ENCODE measurements at regions not wholly inside any gene's neighbourhood (a gene's known extent, or its start where the extent isn't known, plus 50 kb on each side); places are given as distances from the start of the nearest gene placed in this dataset.

DNA sequence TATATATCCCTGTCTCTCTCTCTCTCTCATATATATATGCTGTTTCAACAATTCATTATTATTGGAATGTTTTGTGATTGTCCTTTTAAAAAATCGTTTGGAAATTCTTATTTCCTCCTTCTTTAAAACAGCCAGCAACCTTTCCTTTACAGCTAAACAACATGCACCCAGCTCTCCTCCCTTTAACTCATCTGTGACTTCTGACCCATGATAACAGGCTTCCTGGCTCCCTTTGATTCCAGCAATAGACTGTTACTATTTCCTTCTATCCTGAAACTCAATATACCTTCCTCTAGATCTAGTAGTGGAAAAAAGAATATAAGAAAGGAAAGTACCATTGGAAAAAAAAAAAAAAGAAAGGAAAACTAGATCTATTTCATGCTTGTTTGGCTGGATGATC, 254.7 kb upstream of the RGMB start:
- DNase-seq (ENCODE audit: low spot score), result no peak
- intact Hi-C loops (cut with micrococcal nuclease; ENCODE audit: unreplicated experiment), result no loop called here
- H3K4me3 ChIP-seq (ENCODE audit: low read depth, low read length, poor library complexity, severe bottlenecking), result no peak overlapping the region
- POLR2A ChIA-PET (ENCODE audit: low non-redundant PET), result no interaction called here
- no peaks in the 10 kb centered on the region for H3K4me1 ChIP-seq (ENCODE audit: insufficient read depth, low read length, poor library complexity, severe bottlenecking)
- no TSS peak for BruUV-seq (replicated peaks)
- H3K27ac ChIP-seq (ENCODE audit: low read depth, low read length, poor library complexity, severe bottlenecking), result no peak overlapping the region
- no peaks in the 10 kb centered on the region for H3K36me3 ChIP-seq (ENCODE audit: insufficient read depth, low read length, poor library complexity, severe bottlenecking)
- peaks cover 51% of the 10 kb centered on the region for H3K27me3 ChIP-seq (replicated peaks; ENCODE audit: insufficient read depth, low read depth, low read length, poor library complexity)
- CTCF ChIA-PET, result no interaction called here
- no peak for TF ChIP-seq EZH2 (IDR thresholded peaks at IDR 0.05; ENCODE audit: borderline replicate concordance, low read depth, low read length, poor library complexity, severe bottlenecking)
- TF ChIP-seq, protein P1, sequence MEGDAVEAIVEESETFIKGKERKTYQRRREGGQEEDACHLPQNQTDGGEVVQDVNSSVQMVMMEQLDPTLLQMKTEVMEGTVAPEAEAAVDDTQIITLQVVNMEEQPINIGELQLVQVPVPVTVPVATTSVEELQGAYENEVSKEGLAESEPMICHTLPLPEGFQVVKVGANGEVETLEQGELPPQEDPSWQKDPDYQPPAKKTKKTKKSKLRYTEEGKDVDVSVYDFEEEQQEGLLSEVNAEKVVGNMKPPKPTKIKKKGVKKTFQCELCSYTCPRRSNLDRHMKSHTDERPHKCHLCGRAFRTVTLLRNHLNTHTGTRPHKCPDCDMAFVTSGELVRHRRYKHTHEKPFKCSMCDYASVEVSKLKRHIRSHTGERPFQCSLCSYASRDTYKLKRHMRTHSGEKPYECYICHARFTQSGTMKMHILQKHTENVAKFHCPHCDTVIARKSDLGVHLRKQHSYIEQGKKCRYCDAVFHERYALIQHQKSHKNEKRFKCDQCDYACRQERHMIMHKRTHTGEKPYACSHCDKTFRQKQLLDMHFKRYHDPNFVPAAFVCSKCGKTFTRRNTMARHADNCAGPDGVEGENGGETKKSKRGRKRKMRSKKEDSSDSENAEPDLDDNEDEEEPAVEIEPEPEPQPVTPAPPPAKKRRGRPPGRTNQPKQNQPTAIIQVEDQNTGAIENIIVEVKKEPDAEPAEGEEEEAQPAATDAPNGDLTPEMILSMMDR (conservative IDR thresholded peaks at IDR 0.05; ENCODE audit: low read depth, low read length), result no peak
- H3K9me3 ChIP-seq (ENCODE audit: low read depth, low read length, poor library complexity, severe bottlenecking), result no peaks in the 10 kb centered on the region

DNA sequence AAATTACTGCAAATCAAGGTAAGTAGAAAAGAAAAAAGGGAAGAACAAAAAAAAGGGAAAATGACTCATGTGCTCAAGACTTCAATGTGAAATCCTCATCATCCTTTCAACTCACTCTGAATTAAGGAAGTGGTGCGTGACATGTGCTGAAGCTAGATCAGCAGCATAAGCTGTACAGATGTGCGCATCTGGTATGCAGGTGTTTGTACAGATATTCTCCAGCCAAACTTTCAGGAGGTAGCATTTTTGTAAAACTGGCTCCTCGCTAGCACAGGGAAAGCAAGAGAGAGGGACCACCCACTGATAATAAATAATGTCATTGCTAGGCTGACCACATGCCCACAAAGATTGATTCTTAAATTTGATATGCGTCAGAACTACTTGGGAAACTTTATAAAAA, 253.9 kb upstream of the RGMB start:
- intact Hi-C loops (cut with micrococcal nuclease; ENCODE audit: unreplicated experiment), result no loop called here
- Histone ChIP-seq H3K36me3 (ENCODE audit: insufficient read depth, low read length, poor library complexity, severe bottlenecking) (no peaks in the 10 kb centered on the region), H3K4me1 (ENCODE audit: insufficient read depth, low read length, poor library complexity, severe bottlenecking) (no peaks in the 10 kb centered on the region), H3K4me3 (ENCODE audit: low read depth, low read length, poor library complexity, severe bottlenecking) (no peak overlapping the region), H3K27me3 (replicated peaks; ENCODE audit: insufficient read depth, low read depth, low read length, poor library complexity) (peaks cover 45% of the 10 kb centered on the region), H3K9me3 (ENCODE audit: low read depth, low read length, poor library complexity, severe bottlenecking) (no peaks in the 10 kb centered on the region), H3K27ac (ENCODE audit: low read depth, low read length, poor library complexity, severe bottlenecking) (no peak overlapping the region)
- TF ChIP-seq EZH2 (IDR thresholded peaks at IDR 0.05; ENCODE audit: borderline replicate concordance, low read depth, low read length, poor library complexity, severe bottlenecking), result no peak
- TF ChIP-seq, protein P1 (conservative IDR thresholded peaks at IDR 0.05; ENCODE audit: low read depth, low read length), result no peak
- POLR2A ChIA-PET (ENCODE audit: low non-redundant PET), result no interaction called here
- no TSS peak for BruUV-seq (replicated peaks)
- CTCF ChIA-PET, result no interaction called here
- DNase-seq (ENCODE audit: low spot score), result no peak

DNA sequence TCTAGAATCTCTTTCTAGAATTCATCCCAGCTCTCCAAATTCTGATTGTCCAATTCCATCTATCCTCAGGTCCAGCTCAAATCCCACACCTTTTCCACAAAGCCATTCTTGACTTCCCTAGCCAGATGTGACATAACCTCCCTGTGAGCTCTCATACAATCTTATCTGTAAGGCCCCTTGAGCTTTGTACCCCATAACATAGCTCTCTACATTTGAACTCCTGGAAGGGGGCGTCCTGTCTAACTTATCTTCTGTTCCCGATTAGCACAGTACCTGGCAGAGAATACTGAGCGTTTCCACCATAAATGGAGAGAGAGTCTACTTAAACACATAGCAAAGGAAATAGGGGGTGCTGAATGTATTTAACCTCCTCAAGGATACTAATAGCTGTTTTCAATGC, 251.6 kb upstream of the RGMB start:
- intact Hi-C loops (cut with micrococcal nuclease; ENCODE audit: unreplicated experiment), result no loop called here
- DNase-seq (ENCODE audit: low spot score), result no peak
- Histone ChIP-seq H3K4me3 (ENCODE audit: low read depth, low read length, poor library complexity, severe bottlenecking) (no peak overlapping the region), H3K27me3 (replicated peaks; ENCODE audit: insufficient read depth, low read depth, low read length, poor library complexity) (peaks cover 44% of the 10 kb centered on the region), H3K4me1 (ENCODE audit: insufficient read depth, low read length, poor library complexity, severe bottlenecking) (no peaks in the 10 kb centered on the region), H3K9me3 (ENCODE audit: low read depth, low read length, poor library complexity, severe bottlenecking) (no peaks in the 10 kb centered on the region), H3K36me3 (ENCODE audit: insufficient read depth, low read length, poor library complexity, severe bottlenecking) (no peaks in the 10 kb centered on the region), H3K27ac (ENCODE audit: low read depth, low read length, poor library complexity, severe bottlenecking) (no peak overlapping the region)
- no TSS peak for BruUV-seq (replicated peaks)
- ChIA-PET POLR2A (ENCODE audit: low non-redundant PET) (no interaction called here), CTCF (no interaction called here)
- TF ChIP-seq, protein P1 (conservative IDR thresholded peaks at IDR 0.05; ENCODE audit: low read depth, low read length), result no peak
- no peak for TF ChIP-seq EZH2 (IDR thresholded peaks at IDR 0.05; ENCODE audit: borderline replicate concordance, low read depth, low read length, poor library complexity, severe bottlenecking)
